Nephron (organoid): ENCODE measurements at regions not wholly inside any gene's neighbourhood (a gene's known extent, or its start where the extent isn't known, plus 50 kb on each side); places are given as distances from the start of the nearest gene placed in this dataset.

Experiments
- H3K27ac Mint-ChIP-seq, 3 experiments: 2 replicates each; pipeline ENCODE4 v1.8.0; 2020; ENCODE audit warnings: mixed read lengths in 3 of 3, mild to moderate bottlenecking in 2 of 3, moderate library complexity in 1 of 3
- H3K27me3 Mint-ChIP-seq: 2 replicates; pipeline ENCODE4 v1.8.0; 2021; ENCODE audit warnings: low read depth, mild to moderate bottlenecking, moderate library complexity, mixed read lengths
- H3K36me3 Mint-ChIP-seq: 2 replicates; pipeline ENCODE4 v1.8.0; 2020; ENCODE audit warnings: low read depth, mixed read lengths
- H3K4me1 Mint-ChIP-seq: 2 replicates; pipeline ENCODE4 v1.8.0; 2020; ENCODE audit warnings: mixed read lengths
- H3K4me3 Mint-ChIP-seq, 3 experiments: 2 replicates each; pipeline ENCODE4 v1.8.0; 2020; ENCODE audit warnings: mild to moderate bottlenecking in 3 of 3, mixed read lengths in 3 of 3, moderate library complexity in 2 of 3
- H3K9me3 Mint-ChIP-seq: 2 replicates; pipeline ENCODE4 v1.8.0; 2020; ENCODE audit warnings: mixed read lengths
- CTCF ChIP-seq, 3 experiments: fragments of 200-600 bp; sonication (generic); IDR thresholded peaks; one replicate each; pipeline ENCODE4 v1.5.0; 2021; ENCODE audit warnings: antibody characterized with exemption in 3 of 3; ENCODE audit not compliant: unreplicated experiment in 3 of 3

- H3K4me3 Mint-ChIP-seq: no peak overlapping the region
- H3K9me3 Mint-ChIP-seq: peaks cover 16% of the 10 kb centered on the region
Measured at GRCh38 chr11:96622026-96622634, 232.3 kb downstream of the JRKL start.

GRCh38 chr11:96624126-96624525, 234.3 kb downstream of the JRKL start:
- H3K36me3 Mint-ChIP-seq: no peaks in the 10 kb centered on the region

More at GRCh38 chr11:96622026-96622634, 232.3 kb downstream of the JRKL start:
- no peak overlapping the region for H3K27ac Mint-ChIP-seq
- H3K4me1 Mint-ChIP-seq: no peaks in the 10 kb centered on the region
- no peaks in the 10 kb centered on the region for H3K36me3 Mint-ChIP-seq
- no peaks in the 10 kb centered on the region for H3K27me3 Mint-ChIP-seq
- TF ChIP-seq CTCF (IDR thresholded peaks at IDR 0.05; ENCODE audit: unreplicated experiment in 3 of 3): no peak

DNA sequence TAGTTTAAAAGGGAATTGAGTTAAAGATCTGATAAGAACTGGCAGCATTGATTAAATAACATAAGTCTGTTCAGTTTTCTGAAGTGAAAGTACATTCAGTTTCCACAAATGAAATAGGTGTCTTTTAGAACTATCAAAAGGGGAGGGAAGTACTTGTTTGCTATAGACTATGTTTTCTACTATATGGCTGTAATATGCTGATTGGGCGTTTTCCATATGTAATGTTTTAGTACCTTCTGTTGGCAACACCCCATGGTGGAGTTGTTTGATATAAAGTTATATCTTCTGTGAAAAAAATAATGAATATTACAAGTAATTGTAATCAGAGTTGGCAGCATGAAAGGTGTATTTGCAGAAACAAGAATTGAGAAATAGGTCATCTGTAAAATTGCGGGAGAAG, 237.6 kb downstream of the JRKL start:
- H3K9me3 Mint-ChIP-seq: peaks cover 16% of the 10 kb centered on the region
- TF ChIP-seq CTCF (IDR thresholded peaks at IDR 0.05; ENCODE audit: unreplicated experiment in 3 of 3): no peak
- no peaks in the 10 kb centered on the region for H3K27me3 Mint-ChIP-seq
- no peak overlapping the region for H3K27ac Mint-ChIP-seq
- H3K4me1 Mint-ChIP-seq: no peaks in the 10 kb centered on the region
- H3K36me3 Mint-ChIP-seq: no peaks in the 10 kb centered on the region
- no peak overlapping the region for H3K4me3 Mint-ChIP-seq

More at GRCh38 chr11:96624126-96624525, 234.3 kb downstream of the JRKL start:
- no peak for TF ChIP-seq CTCF (IDR thresholded peaks at IDR 0.05; ENCODE audit: unreplicated experiment in 3 of 3)
- H3K4me1 Mint-ChIP-seq: no peaks in the 10 kb centered on the region
- H3K27ac Mint-ChIP-seq: no peak overlapping the region
- H3K27me3 Mint-ChIP-seq: no peaks in the 10 kb centered on the region
- no peak overlapping the region for H3K4me3 Mint-ChIP-seq
- H3K9me3 Mint-ChIP-seq: peaks cover 16% of the 10 kb centered on the region

- Mint-ChIP-seq H3K4me1 (no peaks in the 10 kb centered on the region), H3K27ac (no peak overlapping the region), H3K36me3 (no peaks in the 10 kb centered on the region), H3K9me3 (peaks cover 6% of the 10 kb centered on the region), H3K27me3 (peaks cover 3% of the 10 kb centered on the region), H3K4me3 (no peak overlapping the region)
- TF ChIP-seq CTCF (IDR thresholded peaks at IDR 0.05; ENCODE audit: unreplicated experiment in 3 of 3): no peak
Measured at GRCh38 chr11:96635655-96636054, 245.8 kb downstream of the JRKL start.

GRCh38 chr11:96641261-96641660, 251.4 kb downstream of the JRKL start:
- Mint-ChIP-seq H3K9me3 (peaks cover 6% of the 10 kb centered on the region), H3K27ac (no peak overlapping the region), H3K4me1 (no peaks in the 10 kb centered on the region), H3K36me3 (no peaks in the 10 kb centered on the region), H3K27me3 (peaks cover 3% of the 10 kb centered on the region), H3K4me3 (no peak overlapping the region)
- TF ChIP-seq CTCF (IDR thresholded peaks at IDR 0.05; ENCODE audit: unreplicated experiment in 3 of 3): no peak

DNA sequence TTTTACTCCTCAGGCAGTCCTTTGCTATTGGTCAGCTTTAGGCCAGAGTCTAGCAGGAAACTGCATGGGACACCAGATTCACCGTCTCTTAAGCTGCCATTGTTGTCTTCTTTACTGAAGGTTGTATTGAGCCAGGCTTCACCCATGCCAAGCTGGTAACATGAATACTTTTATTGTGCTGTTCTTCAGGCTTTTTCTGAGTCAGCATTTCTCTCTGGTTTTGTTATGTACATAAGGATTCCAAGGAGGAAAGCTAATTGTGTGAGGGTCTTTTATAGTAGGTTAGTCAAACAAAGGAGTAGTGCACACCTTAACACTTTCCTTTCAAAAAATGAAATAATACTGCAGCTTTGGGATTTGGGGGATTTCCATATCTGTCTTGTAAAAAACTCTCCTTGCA, 252.8 kb downstream of the JRKL start:
- no peak for TF ChIP-seq CTCF (IDR thresholded peaks at IDR 0.05; ENCODE audit: unreplicated experiment in 3 of 3)
- Mint-ChIP-seq H3K4me1 (no peaks in the 10 kb centered on the region), H3K4me3 (no peak overlapping the region), H3K36me3 (no peaks in the 10 kb centered on the region), H3K27me3 (no peaks in the 10 kb centered on the region), H3K9me3 (peaks cover 3% of the 10 kb centered on the region), H3K27ac (no peak overlapping the region)
